ENCODE measurements at regions not wholly inside any gene's neighbourhood (a gene's known extent, or its start where the extent isn't known, plus 50 kb on each side); places are given as distances from the start of the nearest gene placed in this dataset.

GRCh38 chr2:65765376-65765775, 333.0 kb upstream of the SPRED2 start (continued):
- TF ChIP-seq, protein P1, sequence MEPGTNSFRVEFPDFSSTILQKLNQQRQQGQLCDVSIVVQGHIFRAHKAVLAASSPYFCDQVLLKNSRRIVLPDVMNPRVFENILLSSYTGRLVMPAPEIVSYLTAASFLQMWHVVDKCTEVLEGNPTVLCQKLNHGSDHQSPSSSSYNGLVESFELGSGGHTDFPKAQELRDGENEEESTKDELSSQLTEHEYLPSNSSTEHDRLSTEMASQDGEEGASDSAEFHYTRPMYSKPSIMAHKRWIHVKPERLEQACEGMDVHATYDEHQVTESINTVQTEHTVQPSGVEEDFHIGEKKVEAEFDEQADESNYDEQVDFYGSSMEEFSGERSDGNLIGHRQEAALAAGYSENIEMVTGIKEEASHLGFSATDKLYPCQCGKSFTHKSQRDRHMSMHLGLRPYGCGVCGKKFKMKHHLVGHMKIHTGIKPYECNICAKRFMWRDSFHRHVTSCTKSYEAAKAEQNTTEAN (CRISPR knock-in tag; IDR thresholded peaks at IDR 0.05), result no peak
- TF ChIP-seq CTCF (IDR thresholded peaks at IDR 0.05) (no peak), CBFB (CRISPR knock-in tag; IDR thresholded peaks at IDR 0.05; ENCODE audit: low read depth) (no peak), PRRX2 (CRISPR knock-in tag; IDR thresholded peaks at IDR 0.05) (no peak), FOXJ3 (CRISPR knock-in tag; IDR thresholded peaks at IDR 0.05; ENCODE audit: borderline replicate concordance) (no peak), CREM (CRISPR knock-in tag; IDR thresholded peaks at IDR 0.05) (no peak)
- TF ChIP-seq, protein P2, sequence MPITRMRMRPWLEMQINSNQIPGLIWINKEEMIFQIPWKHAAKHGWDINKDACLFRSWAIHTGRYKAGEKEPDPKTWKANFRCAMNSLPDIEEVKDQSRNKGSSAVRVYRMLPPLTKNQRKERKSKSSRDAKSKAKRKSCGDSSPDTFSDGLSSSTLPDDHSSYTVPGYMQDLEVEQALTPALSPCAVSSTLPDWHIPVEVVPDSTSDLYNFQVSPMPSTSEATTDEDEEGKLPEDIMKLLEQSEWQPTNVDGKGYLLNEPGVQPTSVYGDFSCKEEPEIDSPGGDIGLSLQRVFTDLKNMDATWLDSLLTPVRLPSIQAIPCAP (CRISPR knock-in tag; IDR thresholded peaks at IDR 0.05), result no peak
- TF ChIP-seq, protein P3, sequence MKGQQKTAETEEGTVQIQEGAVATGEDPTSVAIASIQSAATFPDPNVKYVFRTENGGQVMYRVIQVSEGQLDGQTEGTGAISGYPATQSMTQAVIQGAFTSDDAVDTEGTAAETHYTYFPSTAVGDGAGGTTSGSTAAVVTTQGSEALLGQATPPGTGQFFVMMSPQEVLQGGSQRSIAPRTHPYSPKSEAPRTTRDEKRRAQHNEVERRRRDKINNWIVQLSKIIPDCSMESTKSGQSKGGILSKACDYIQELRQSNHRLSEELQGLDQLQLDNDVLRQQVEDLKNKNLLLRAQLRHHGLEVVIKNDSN (CRISPR knock-in tag; IDR thresholded peaks at IDR 0.05), result no peak

DNA sequence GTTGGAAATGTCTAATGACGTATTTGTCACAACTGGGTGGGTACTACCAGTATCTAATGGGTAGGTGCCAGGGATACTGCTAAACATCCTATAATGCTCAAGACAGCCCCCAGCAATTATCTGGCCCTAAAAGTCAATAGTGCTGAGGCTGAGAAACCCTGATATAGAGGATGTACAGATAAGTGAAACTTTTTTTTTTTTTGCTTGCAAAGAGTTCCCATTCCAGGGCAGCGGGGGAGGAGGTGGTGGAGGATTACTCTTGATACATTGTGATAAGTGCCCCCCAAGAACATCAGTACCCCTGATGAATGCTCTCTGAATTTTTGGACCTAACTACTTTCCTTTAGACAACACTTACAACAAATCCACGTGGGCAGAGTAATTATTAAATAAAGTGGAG, 329.7 kb upstream of the SPRED2 start:
- no peak for TF ChIP-seq ZNF423 (CRISPR knock-in tag; IDR thresholded peaks at IDR 0.05)
- Mint-ChIP-seq H3K27ac (no peak overlapping the region), H3K27me3 (ENCODE audit: low read depth) (no peaks in the 10 kb centered on the region)

GRCh38 chr2:65754219-65754618, 321.8 kb upstream of the SPRED2 start:
- Mint-ChIP-seq H3K9me3 (peaks cover 43% of the 10 kb centered on the region), H3K36me3 (peaks cover 9% of the 10 kb centered on the region), H3K4me1 (no peaks in the 10 kb centered on the region), H3K27me3 (ENCODE audit: low read depth) (no peaks in the 10 kb centered on the region), H3K4me3 (no peak overlapping the region), H3K27ac (no peak overlapping the region)
- CTCF ChIA-PET, result no interaction called here
- DNase-seq (ENCODE audit: low spot score) (no peak), ATAC-seq (no peak)
- POLR2A ChIA-PET, result no interaction called here
- TF ChIP-seq ZNF263 (CRISPR knock-in tag; IDR thresholded peaks at IDR 0.05; ENCODE audit: low read depth) (no peak), MXD4 (CRISPR knock-in tag; IDR thresholded peaks at IDR 0.05; ENCODE audit: borderline replicate concordance) (no peak), TEAD4 (CRISPR knock-in tag; IDR thresholded peaks at IDR 0.05) (no peak), STAT6 (CRISPR knock-in tag; conservative IDR thresholded peaks at IDR 0.05; ENCODE audit: low read depth) (no peak), MYBL2 (CRISPR knock-in tag; IDR thresholded peaks at IDR 0.05) (no peak), SOX15 (CRISPR knock-in tag; IDR thresholded peaks at IDR 0.05) (no peak), ZSCAN18 (CRISPR knock-in tag; IDR thresholded peaks at IDR 0.05) (no peak), ZNF416 (CRISPR knock-in tag; IDR thresholded peaks at IDR 0.05) (no peak), NR2C2 (CRISPR knock-in tag; IDR thresholded peaks at IDR 0.05) (no peak), RORB (CRISPR knock-in tag; IDR thresholded peaks at IDR 0.05) (no peak), NR3C1 (CRISPR knock-in tag; conservative IDR thresholded peaks at IDR 0.05; ENCODE audit: low read depth) (no peak), FOXJ3 (CRISPR knock-in tag; IDR thresholded peaks at IDR 0.05; ENCODE audit: borderline replicate concordance) (no peak), FOXK1 (CRISPR knock-in tag; IDR thresholded peaks at IDR 0.05) (no peak)
- TF ChIP-seq, protein P4, sequence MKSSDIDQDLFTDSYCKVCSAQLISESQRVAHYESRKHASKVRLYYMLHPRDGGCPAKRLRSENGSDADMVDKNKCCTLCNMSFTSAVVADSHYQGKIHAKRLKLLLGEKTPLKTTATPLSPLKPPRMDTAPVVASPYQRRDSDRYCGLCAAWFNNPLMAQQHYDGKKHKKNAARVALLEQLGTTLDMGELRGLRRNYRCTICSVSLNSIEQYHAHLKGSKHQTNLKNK (CRISPR knock-in tag; IDR thresholded peaks at IDR 0.05), result no peak
- TF ChIP-seq, protein P5, sequence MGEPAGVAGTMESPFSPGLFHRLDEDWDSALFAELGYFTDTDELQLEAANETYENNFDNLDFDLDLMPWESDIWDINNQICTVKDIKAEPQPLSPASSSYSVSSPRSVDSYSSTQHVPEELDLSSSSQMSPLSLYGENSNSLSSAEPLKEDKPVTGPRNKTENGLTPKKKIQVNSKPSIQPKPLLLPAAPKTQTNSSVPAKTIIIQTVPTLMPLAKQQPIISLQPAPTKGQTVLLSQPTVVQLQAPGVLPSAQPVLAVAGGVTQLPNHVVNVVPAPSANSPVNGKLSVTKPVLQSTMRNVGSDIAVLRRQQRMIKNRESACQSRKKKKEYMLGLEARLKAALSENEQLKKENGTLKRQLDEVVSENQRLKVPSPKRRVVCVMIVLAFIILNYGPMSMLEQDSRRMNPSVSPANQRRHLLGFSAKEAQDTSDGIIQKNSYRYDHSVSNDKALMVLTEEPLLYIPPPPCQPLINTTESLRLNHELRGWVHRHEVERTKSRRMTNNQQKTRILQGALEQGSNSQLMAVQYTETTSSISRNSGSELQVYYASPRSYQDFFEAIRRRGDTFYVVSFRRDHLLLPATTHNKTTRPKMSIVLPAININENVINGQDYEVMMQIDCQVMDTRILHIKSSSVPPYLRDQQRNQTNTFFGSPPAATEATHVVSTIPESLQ (CRISPR knock-in tag; IDR thresholded peaks at IDR 0.05), result no peak
- TF ChIP-seq, protein P2 (CRISPR knock-in tag; IDR thresholded peaks at IDR 0.05), result no peak

More for the DNA sequence above, 329.7 kb upstream of the SPRED2 start:
- ATAC-seq (no peak), DNase-seq (ENCODE audit: low spot score) (no peak)
- Mint-ChIP-seq H3K9me3 (peaks cover 14% of the 10 kb centered on the region), H3K36me3 (peaks cover 8% of the 10 kb centered on the region), H3K4me3 (no peak overlapping the region), H3K4me1 (no peaks in the 10 kb centered on the region; the same call in 1 of the 2 replicates)
- ChIA-PET POLR2A (no interaction called here), CTCF (interaction anchor here (1.5 kb wide), 1 partner anchor 122 kb away, joined by 3 read pairs; no protein-coding TSS in a partner anchor)

Data from WTC11 (cell line).